HUDEP-2 (cell line): ENCODE measurements at regions not wholly inside any gene's neighbourhood (a gene's known extent, or its start where the extent isn't known, plus 50 kb on each side); places are given as distances from the start of the nearest gene placed in this dataset.

ENCODE experiments used
- DNase-seq, 76 experiments: peaks; one replicate each; lab custom pipeline; 2025; ENCODE audit not compliant: unreplicated experiment in 76 of 76; lab: John Stamatoyannopoulos, UW

GRCh38 chr18:46401486-46402070 is 255.4 kb downstream of the LOXHD1 start:
- no peak for DNase-seq

DNA sequence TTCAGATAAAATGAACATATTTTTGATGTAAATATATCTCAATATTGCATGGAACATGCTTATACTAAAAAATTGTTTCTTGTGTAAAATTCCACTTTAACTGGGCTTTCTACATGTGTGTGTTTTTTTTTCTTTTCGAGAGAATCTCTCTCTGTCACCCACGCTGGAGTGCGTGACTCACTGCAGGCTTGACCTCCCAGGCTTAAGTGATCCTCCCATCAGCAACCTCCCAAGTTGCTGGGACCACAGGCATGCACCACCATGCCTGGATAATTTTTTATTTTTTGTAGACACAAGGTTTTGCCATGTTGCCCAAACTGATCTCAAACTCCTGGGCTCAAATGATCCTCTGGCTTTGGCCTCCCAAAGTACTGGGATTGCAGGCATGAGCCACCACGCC is 254.6 kb downstream of the LOXHD1 start:
- no peak for DNase-seq

DNA sequence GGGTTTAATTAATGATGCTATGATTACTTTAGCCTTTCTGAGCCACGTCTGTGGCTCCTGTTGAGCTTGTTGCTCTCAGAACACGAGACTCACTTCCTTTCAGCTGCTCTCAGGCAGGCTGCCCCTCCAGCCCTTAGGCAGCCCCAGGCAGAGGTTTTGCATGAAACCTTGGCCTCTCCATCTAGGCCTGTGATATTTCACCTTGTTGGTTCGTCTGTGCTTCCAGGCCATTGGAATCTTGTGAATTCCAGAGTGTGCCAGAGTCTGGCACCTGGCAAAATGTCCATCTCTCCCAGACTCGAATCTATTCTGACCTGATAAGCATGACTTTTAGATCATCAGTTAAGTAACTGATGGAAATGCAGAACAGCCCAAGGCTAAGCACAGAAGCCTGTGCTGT is 254.1 kb downstream of the LOXHD1 start:
- no peak for DNase-seq

- DNase-seq, result no peak
Measured at GRCh38 chr18:46405832-46406538, 251.0 kb downstream of the LOXHD1 start.

- no peak for DNase-seq
Measured at GRCh38 chr18:46406539-46406932, 250.5 kb downstream of the LOXHD1 start.

GRCh38 chr18:46407486-46408166 is 249.4 kb downstream of the LOXHD1 start:
- DNase-seq, result no peak

DNA sequence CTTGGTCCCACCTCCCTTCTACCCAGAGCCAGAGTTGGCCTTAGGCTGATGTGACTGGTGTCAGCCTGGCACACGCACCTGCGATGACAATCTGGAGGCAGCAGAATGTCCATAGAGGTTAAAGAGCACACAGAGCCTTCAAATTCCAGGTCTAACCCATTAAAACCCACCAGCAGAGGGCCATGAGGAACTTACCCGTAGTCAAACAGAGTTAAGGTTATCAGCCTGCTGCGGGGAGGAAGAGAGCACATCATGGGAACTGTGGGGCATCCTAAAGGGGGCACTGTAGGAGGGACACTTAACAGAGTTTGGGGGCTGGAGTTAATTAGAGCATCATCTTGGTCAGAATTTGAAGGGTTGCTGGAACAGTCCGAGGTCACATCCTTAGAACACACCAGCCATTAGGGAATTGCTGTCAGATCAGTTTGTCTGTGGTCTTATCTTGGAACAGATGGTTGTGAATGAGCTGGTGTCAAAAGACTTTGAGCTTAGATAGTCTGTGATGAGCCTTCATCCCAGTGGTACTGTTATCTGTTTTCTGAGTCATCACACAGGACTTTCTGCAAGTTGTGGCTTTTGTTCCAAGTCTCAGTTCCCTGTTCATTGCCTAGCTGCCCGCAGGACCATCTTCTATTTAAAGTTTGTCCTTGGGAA is 248.6 kb downstream of the LOXHD1 start:
- peak in 51 of 76 experiments; percentile 3 to 80 (median 43) for DNase-seq

- no peak for DNase-seq
Measured at GRCh38 chr18:46411191-46411828, 245.7 kb downstream of the LOXHD1 start.

DNA sequence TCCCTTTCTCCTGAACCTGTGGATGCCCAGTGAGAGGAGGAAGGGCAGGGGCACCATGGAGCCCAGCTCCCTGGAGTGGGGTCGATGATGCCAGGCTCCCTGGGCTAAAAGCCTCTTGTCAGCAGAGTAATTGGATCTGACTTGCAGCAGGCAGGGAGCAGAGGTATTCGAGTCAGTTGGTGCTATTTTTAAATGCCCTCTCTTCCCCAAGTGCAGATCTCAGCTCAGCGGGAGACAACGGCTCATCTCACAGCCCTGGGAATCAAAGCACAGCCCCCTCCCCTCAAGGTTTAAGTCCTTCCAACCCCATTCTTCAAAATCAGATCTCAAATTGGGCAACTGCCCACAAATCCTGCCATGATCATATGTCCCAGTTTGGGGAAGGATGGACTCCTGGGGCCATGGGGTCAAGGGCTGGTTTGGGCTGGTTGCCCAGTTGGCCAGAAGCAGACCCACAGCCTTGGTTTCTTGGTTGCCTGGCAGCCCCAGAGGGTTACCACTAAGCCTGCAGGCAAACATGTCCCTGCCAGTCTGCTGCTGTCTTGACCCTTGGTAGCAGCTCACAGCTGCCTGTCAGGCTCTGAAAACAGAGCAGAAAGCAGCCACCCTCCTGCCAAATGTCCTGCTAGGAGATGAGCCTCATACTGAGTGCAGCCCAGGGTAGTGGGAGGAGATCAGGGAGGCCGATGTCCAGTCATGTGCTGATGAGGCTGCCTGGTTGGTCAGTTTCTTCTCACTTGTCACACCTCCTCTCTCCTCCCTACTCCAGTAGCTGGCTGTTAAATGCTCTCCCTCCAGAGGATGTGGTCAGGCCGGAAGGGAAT is 244.9 kb downstream of the LOXHD1 start:
- no peak for DNase-seq

GRCh38 chr18:46412916-46413315 is 244.1 kb downstream of the LOXHD1 start:
- no peak for DNase-seq

DNA sequence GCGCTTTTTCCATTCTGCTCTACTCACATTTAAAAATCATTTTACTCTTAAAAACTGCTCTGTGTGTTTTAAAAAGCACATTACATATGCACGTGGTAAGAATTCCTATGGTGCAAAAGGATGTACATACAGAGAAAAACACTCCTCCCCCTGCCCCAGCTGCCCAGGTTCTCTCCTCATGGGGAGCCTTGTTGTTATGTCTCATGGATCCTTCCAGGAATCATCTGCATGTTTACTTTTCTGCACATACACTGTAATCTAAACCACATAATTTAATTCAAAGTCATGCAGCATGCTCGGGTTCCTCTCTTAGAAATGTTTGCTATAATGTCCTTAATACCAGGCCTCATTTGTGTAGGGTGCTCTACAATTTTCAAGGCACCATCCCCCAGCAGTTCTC is 243.3 kb downstream of the LOXHD1 start:
- no peak for DNase-seq

DNA sequence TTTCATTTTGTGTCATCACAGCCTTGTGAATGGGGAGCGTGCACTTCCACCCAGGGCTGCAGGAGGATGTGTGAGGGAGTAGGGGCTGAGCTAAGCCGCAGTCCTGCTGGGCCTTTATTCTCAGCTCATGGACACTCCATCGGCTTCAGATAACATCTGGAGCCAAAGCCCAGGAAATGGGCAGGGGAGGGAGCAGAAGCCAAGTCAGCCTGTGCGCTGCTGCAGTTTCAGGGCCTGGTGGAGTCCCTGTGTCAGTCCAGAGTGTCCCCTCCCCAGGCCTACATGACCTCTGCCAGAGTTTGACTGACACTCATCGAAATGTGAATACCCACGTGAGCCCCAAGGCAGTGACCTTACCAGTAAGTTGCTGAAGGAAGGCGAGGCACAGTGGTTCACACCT is 242.2 kb downstream of the LOXHD1 start:
- DNase-seq, result no peak

DNA sequence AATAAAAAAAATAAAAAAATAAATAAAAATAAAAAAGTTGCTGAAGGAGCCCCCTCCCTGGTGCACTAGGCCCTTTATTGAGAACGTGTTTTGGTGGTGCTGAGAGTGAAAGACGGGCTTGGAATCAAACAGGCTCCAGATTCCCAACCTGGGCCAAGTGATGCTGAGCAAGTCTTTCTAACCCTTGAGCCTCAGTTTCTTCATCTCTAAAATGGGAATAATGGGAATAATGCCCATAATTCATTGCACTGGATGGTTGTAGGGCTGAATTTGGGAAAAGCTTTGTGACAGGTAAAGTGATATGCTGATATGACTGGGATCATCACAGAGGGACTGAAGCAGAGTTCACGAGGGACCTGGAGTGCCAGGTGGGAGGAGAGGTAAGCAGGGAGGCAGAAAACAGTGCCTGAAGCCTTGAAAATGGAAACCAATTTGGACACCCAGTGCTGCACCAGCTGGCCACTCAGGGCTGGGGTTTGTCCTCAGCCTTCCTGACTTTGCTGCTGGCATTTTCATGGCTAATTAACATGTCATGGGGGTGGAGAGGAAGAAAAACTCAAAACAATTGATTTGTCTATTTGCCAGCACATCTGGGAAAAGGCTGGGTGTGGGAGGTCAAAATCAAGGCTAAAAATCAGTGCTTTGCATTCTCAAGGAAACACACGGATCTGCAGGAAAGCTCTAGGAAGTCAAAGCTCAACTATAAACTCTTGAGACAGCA is 241.3 kb downstream of the LOXHD1 start:
- DNase-seq, result no peak

DNA sequence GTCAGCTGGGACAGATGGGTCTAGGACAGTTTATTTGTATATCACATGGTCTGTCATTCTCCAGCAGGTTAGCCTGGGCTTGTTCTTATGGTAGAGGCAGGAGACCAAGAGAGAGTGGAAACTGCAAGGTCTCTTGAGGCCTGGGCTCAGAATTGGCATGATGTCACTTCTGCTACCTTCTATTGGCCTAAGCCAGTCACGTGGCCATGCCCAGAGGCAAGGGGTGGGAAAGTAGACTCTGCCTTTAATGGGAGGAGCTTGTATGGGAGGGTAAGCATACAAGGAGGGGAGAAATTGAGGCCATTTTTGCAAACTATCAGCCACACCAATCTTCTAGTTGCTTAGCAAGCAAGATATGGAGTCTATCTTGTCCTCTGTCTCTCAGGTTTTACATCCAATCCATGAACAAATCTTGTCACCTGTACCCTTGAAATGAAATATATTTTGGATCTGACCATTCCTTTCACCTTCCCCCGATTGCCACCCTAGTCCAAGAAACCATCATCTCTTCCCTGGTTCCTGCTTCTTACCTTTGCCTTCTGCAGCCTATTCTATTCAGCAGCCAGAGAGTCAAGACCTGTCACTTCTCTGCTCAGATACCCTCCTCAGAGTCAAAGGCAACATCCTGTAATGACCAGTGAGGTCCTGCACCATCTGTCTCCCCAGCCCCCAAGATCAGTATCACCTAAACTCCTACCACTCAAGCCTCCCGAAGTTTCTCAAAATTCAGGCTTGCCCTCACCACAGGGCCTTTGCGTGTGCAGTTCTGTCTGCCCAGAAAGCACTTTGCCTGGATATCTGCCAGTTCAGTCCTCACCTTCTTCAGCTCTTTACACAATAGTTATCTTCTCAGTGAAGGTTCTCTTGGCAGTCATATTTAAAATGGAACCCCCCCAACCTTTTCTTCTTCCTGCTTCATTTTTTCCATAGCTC is 240.0 kb downstream of the LOXHD1 start:
- peak in 11 of 76 experiments; percentile 2 to 52 (median 26) for DNase-seq

DNA sequence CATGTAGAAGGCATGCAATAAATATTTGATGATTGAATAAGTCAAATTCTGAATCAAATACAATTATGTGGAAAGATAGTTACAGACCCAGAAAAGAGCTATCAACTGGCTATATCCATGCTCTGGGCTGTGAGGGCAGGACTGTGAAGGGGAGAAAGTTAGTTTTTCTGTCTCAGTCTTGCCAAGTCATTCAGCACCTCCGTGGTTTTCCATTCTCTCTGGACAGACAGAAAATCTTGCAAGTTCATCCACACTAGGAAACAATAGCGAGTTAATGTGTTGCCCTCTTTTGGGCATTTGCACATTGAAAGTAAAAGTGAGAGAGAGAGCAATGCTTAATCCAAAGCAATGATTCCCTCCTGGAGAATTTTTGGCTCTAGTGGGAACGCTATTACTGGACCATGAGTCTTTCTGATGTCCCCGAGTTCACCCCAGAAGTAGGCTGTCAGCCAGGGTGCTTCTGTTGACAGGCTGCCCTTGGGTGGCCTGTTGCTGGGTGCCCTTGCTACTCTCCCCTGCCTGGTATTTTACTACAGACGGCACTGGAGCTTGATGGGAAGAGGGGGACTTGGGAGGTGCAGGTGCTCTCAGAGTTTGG is 238.3 kb downstream of the LOXHD1 start:
- DNase-seq, result no peak

GRCh38 chr18:46419391-46420141 is 237.5 kb downstream of the LOXHD1 start:
- no peak for DNase-seq

GRCh38 chr18:46421973-46422551 is 235.0 kb downstream of the LOXHD1 start:
- DNase-seq, result no peak
